Testis (tissue), 2 donors: ENCODE measurements at regions not wholly inside any gene's neighbourhood (a gene's known extent, or its start where the extent isn't known, plus 50 kb on each side); places are given as distances from the start of the nearest gene placed in this dataset.
"Not testable (repeated sequence)": the region's sequence is repeated elsewhere in the genome, so short reads cannot be mapped to it uniquely, and the experiment has no call there.

Experiments
- DNase-seq: peaks from one replicate; pipeline ENCODE4 v3.0.0-alpha.2; 2019
- H3K27ac ChIP-seq, 2 donors: fragments of 200-600 bp; sonication (generic); one replicate each; pipeline ENCODE4 v1.5.1; 2019
- H3K27me3 ChIP-seq: fragments of 200-600 bp; sonication (generic); one replicate; pipeline ENCODE4 v1.5.1; 2019
- H3K36me3 ChIP-seq: fragments of 200-600 bp; sonication (generic); one replicate; pipeline ENCODE4 v1.5.1; 2017; ENCODE audit warnings: low read depth; ENCODE audit errors: missing control alignments
- H3K4me1 ChIP-seq: fragments of 200-600 bp; sonication (generic); one replicate; pipeline ENCODE4 v1.5.1; 2019
- H3K4me3 ChIP-seq, 2 donors: fragments of 200-600 bp; sonication (generic); one replicate each; pipeline ENCODE4 v1.5.1; 2017 to 2019
- H3K9me3 ChIP-seq: fragments of 200-600 bp; sonication (generic); one replicate; pipeline ENCODE4 v1.5.1; 2017
- WGBS, 2 donors: methylation state at CpG; one replicate each; pipeline ENCODE4 v1.1.5; 2018; 5-methylcytosine and 5-hydroxymethylcytosine counted together
- intact Hi-C: fragments of 100-400 bp; cut with DNase I; formaldehyde crosslinking; loops from one replicate; pipeline ENCODE4 v1.15.1; 2023; ENCODE audit warnings: low total_unique reads

GRCh38 chr15:85196697-85197096, 183.7 kb upstream of the AKAP13 start:
- intact Hi-C loops, H3K27ac ChIP-seq, H3K4me1 ChIP-seq, H3K9me3 ChIP-seq, DNase-seq, H3K4me3 ChIP-seq, H3K27me3 ChIP-seq, H3K36me3 ChIP-seq: not testable (repeated sequence)
- no CpG with 5 or more reads among the region's 5 CpGs for WGBS, 2 donors

- intact Hi-C loops: not testable (repeated sequence)
Measured at GRCh38 chr15:85197582-85197981, 182.8 kb upstream of the AKAP13 start.

GRCh38 chr15:85198432-85198831, 182.0 kb upstream of the AKAP13 start:
- DNase-seq, H3K27ac ChIP-seq, intact Hi-C loops, H3K9me3 ChIP-seq, H3K36me3 ChIP-seq, H3K4me1 ChIP-seq, H3K27me3 ChIP-seq, H3K4me3 ChIP-seq: not testable (repeated sequence)
- no CpG with 5 or more reads among the region's 13 CpGs for WGBS, 2 donors

More at GRCh38 chr15:85197582-85197981, 182.8 kb upstream of the AKAP13 start:
- H3K4me1 ChIP-seq, H3K27ac ChIP-seq, DNase-seq, H3K27me3 ChIP-seq, H3K9me3 ChIP-seq, H3K36me3 ChIP-seq, H3K4me3 ChIP-seq: not testable (repeated sequence)
- WGBS, 2 donors: no CpG with 5 or more reads among the region's 5 CpGs

GRCh38 chr15:85200215-85200614, 180.2 kb upstream of the AKAP13 start:
- H3K36me3 ChIP-seq, DNase-seq, H3K27ac ChIP-seq, H3K9me3 ChIP-seq, H3K4me3 ChIP-seq, H3K27me3 ChIP-seq, H3K4me1 ChIP-seq, intact Hi-C loops: not testable (repeated sequence)
- no CpG with 5 or more reads among the region's 9 CpGs for WGBS, 2 donors

- H3K36me3 ChIP-seq, H3K27ac ChIP-seq, H3K9me3 ChIP-seq, intact Hi-C loops, H3K4me3 ChIP-seq, H3K27me3 ChIP-seq, DNase-seq, H3K4me1 ChIP-seq: not testable (repeated sequence)
- WGBS, 2 donors: 93% methylated on average over 3 of the region's 16 CpGs; no CpG with 5 or more reads in 1 of the 2 donors
Measured at GRCh38 chr15:85201118-85201793, 179.1 kb upstream of the AKAP13 start.

GRCh38 chr15:85204481-85204880, 175.9 kb upstream of the AKAP13 start:
- H3K27me3 ChIP-seq, DNase-seq, intact Hi-C loops, H3K4me3 ChIP-seq, H3K27ac ChIP-seq, H3K9me3 ChIP-seq, H3K4me1 ChIP-seq, H3K36me3 ChIP-seq: not testable (repeated sequence)
- no CpG with 5 or more reads among the region's 16 CpGs for WGBS, 2 donors

- H3K4me1 ChIP-seq, intact Hi-C loops, DNase-seq, H3K27ac ChIP-seq, H3K36me3 ChIP-seq, H3K27me3 ChIP-seq, H3K9me3 ChIP-seq: not testable (repeated sequence)
- WGBS, 2 donors: 3 to 4% methylated on average over 14 to 15 of the region's 62 CpGs
- H3K4me3 ChIP-seq: peak overlapping the region in 1 of 2 donors; percentile 43
Measured at GRCh38 chr15:85233791-85234325, 146.5 kb upstream of the AKAP13 start.

- no CpG with 5 or more reads among the region's 55 CpGs for WGBS, 2 donors
- H3K4me3 ChIP-seq, DNase-seq, H3K9me3 ChIP-seq, H3K27ac ChIP-seq, intact Hi-C loops, H3K4me1 ChIP-seq, H3K27me3 ChIP-seq, H3K36me3 ChIP-seq: not testable (repeated sequence)
Measured at GRCh38 chr15:85234450-85235196, 145.8 kb upstream of the AKAP13 start.

GRCh38 chr15:85244056-85244455, 136.3 kb upstream of the AKAP13 start:
- DNase-seq, intact Hi-C loops, H3K27me3 ChIP-seq, H3K4me1 ChIP-seq, H3K36me3 ChIP-seq, H3K27ac ChIP-seq, H3K9me3 ChIP-seq, H3K4me3 ChIP-seq: not testable (repeated sequence)
- WGBS, 2 donors: 54% methylated on average over 1 of the region's 1 CpG; no CpG with 5 or more reads in 1 of the 2 donors

GRCh38 chr15:85250938-85251542, 129.4 kb upstream of the AKAP13 start:
- intact Hi-C loops: not testable (repeated sequence)

GRCh38 chr15:85253196-85253915, 127.0 kb upstream of the AKAP13 start:
- intact Hi-C loops, DNase-seq, H3K36me3 ChIP-seq: not testable (repeated sequence)

More at GRCh38 chr15:85250938-85251542, 129.4 kb upstream of the AKAP13 start:
- H3K27me3 ChIP-seq, DNase-seq, H3K9me3 ChIP-seq, H3K4me3 ChIP-seq, H3K36me3 ChIP-seq, H3K4me1 ChIP-seq, H3K27ac ChIP-seq: not testable (repeated sequence)
- WGBS, 2 donors: 96 to 100% methylated on average over 1 to 8 of the region's 8 CpGs

More at GRCh38 chr15:85253196-85253915, 127.0 kb upstream of the AKAP13 start:
- H3K9me3 ChIP-seq, H3K27me3 ChIP-seq, H3K4me1 ChIP-seq, H3K4me3 ChIP-seq, H3K27ac ChIP-seq: not testable (repeated sequence)
- WGBS, 2 donors: 76 to 88% methylated on average over 5 to 10 of the region's 15 CpGs
